GM12878 (cell line): ENCODE measurements at regions not wholly inside any gene's neighbourhood (a gene's known extent, or its start where the extent isn't known, plus 50 kb on each side); places are given as distances from the start of the nearest gene placed in this dataset.
A peak's percentile ranks its signal among the peaks of the same experiment; 100 is the strongest.

Experiments used
- BHLHE40 ChIP-seq, 2 experiments: fragments of 450-650 bp in 1 of 2; IDR thresholded peaks; 2 replicates each; pipeline ENCODE4 v1.6.1; 2011 to 2017; ENCODE audit warnings: low read depth in 2 of 2, borderline replicate concordance in 1 of 2, improper control_type of control experiment in 1 of 2, low read length in 1 of 2, mild to moderate bottlenecking in 1 of 2
- CHD1 ChIP-seq: IDR thresholded peaks from 2 replicates; pipeline ENCODE4 v1.6.1; 2012; ENCODE audit warnings: low read depth, low read length, improper control_type of control experiment
- CHD4 ChIP-seq: fragments of 200-600 bp; sonication (generic); IDR thresholded peaks from 2 replicates; pipeline ENCODE4 v1.6.1; 2016; ENCODE audit warnings: mild to moderate bottlenecking
- CUX1 ChIP-seq: IDR thresholded peaks from 2 replicates; pipeline ENCODE4 v1.6.1; 2012; ENCODE audit warnings: improper control_type of control experiment, low read depth, low read length; ENCODE audit not compliant: insufficient replicate concordance
- E2F4 ChIP-seq: IDR thresholded peaks from 2 replicates; pipeline ENCODE4 v1.6.1; 2012; ENCODE audit warnings: low read depth, low read length, improper control_type of control experiment
- E4F1 ChIP-seq: fragments of 450-650 bp; IDR thresholded peaks from 2 replicates; pipeline ENCODE4 v1.6.1; 2018; ENCODE audit warnings: borderline replicate concordance, mild to moderate bottlenecking; ENCODE audit not compliant: partially characterized antibody
- ELK1 ChIP-seq: IDR thresholded peaks from 2 replicates; pipeline ENCODE4 v1.6.1; 2012; ENCODE audit warnings: low read depth, low read length, improper control_type of control experiment
- HDAC2 ChIP-seq: fragments of 200-600 bp; sonication (generic); IDR thresholded peaks from 2 replicates; pipeline ENCODE4 v1.6.1; 2017
- HDGF ChIP-seq: fragments of 450-650 bp; IDR thresholded peaks from 2 replicates; pipeline ENCODE4 v1.6.1; 2016; ENCODE audit warnings: antibody characterized with exemption
- NKRF ChIP-seq: fragments of 450-650 bp; conservative IDR thresholded peaks from 2 replicates; pipeline ENCODE4 v1.6.1; 2017; ENCODE audit warnings: mild to moderate bottlenecking, moderate library complexity
- SIX5 ChIP-seq: IDR thresholded peaks from 2 replicates; pipeline ENCODE4 v1.6.1; 2011; ENCODE audit warnings: mild to moderate bottlenecking, low read depth, low read length, moderate library complexity; ENCODE audit not compliant: severe bottlenecking
- SRF ChIP-seq, 2 experiments: IDR thresholded peaks; 2 replicates each; pipeline ENCODE4 v1.6.1; 2011; ENCODE audit warnings: low read depth in 2 of 2, low read length in 2 of 2, mild to moderate bottlenecking in 1 of 2, moderate library complexity in 1 of 2
- TARDBP ChIP-seq: IDR thresholded peaks from 2 replicates; pipeline ENCODE4 v1.6.1; 2016; ENCODE audit warnings: borderline replicate concordance
- ZNF217 ChIP-seq: fragments of 450-650 bp; IDR thresholded peaks from 2 replicates; pipeline ENCODE4 v1.6.1; 2017; ENCODE audit warnings: antibody characterized with exemption, mild to moderate bottlenecking

- TF ChIP-seq SRF (IDR thresholded peaks at IDR 0.05; ENCODE audit: low read depth in 2 of 2, low read length in 2 of 2) (peak in 1 of 2 experiments; percentile 77; a peak in 2 of 4 replicates), BHLHE40 (IDR thresholded peaks at IDR 0.05; ENCODE audit: borderline replicate concordance in 1 of 2, low read depth in 2 of 2, low read length in 1 of 2) (peak; percentile 73 to 85; a peak in 3 of 4 replicates), ZNF217 (peak; percentile 17; the same call in 1 of the 2 replicates), CUX1 (peak; percentile 92), CHD4 (0 out of 2 replicates have a peak, but pooled peaks have one; percentile 27), CHD1 (no peak), SIX5 (no peak), E2F4 (no peak), HDAC2 (no peak), NKRF (peak; percentile 19; the same call in 1 of the 2 replicates), E4F1 (no peak), TARDBP (no peak), ELK1 (no peak; the same call in 1 of the 2 replicates), HDGF (no peak)
These were observed 300.6 kb downstream of the SOX9 start (continued) for GRCh38 chr17:72421128-72422092.
